GM12878 (cell line): ENCODE measurements at regions not wholly inside any gene's neighbourhood (a gene's known extent, or its start where the extent isn't known, plus 50 kb on each side); places are given as distances from the start of the nearest gene placed in this dataset.

ENCODE experiments used
- ATAC-seq: fragments of 200-7000 bp; cut with Tn5 transposase; 3 replicates; pipeline ENCODE4 v1.9.1; 2020; ENCODE audit warnings: mild to moderate bottlenecking, moderate library complexity
- BruUV-seq: library from RNA; stranded (reverse); fragments of 400-500 nt; replicated peaks from 2 replicates; lab custom pipeline; 2021; lab: Mats Ljungman, UMichigan
- CTCF ChIA-PET: fragments of 300-600 bp; sonication (Branson Sonifier 250); formaldehyde crosslinking; extraction: SDS; loops from one replicate; lab custom pipeline; 2021; ENCODE audit warnings: inconsistent platforms; lab: Yijun Ruan, JAX
- POLR2A ChIA-PET: fragments of 350-600 bp; formaldehyde crosslinking; extraction: SDS; loops from one replicate; lab custom pipeline; 2021; ENCODE audit warnings: inconsistent platforms; lab: Charles Lee
- RAD21 ChIA-PET: fragments of 300-600 bp; sonication (Branson Sonifier 250); formaldehyde crosslinking; loops from one replicate; lab custom pipeline; 2023; ENCODE audit warnings: antibody characterized with exemption; ENCODE audit not compliant: unreplicated experiment; lab: Charles Lee
- SMC1A ChIA-PET: fragments of 300-600 bp; sonication (Branson Sonifier 250); formaldehyde crosslinking; loops from one replicate; lab custom pipeline; 2023; ENCODE audit not compliant: unreplicated experiment, uncharacterized antibody; lab: Charles Lee
- DNase-seq: peaks from one replicate; pipeline ENCODE4 v3.0.0-alpha.2; 2011; ENCODE audit warnings: low read depth, low spot score
- FAIRE-seq: peaks from 3 replicates; lab custom pipeline; 2011; peaks lifted over from hg19 to GRCh38; lab: Jason Lieb, UNC
- H2AFZ ChIP-seq: 2 replicates; pipeline ENCODE4 v1.6.0; 2011; ENCODE audit warnings: low read depth, low read length, control low read depth; ENCODE audit not compliant: control insufficient read depth
- H3K27ac ChIP-seq: 2 replicates; pipeline ENCODE4 v1.5.1; 2011; ENCODE audit warnings: control low read depth; ENCODE audit not compliant: control insufficient read depth, insufficient read depth
- H3K27me3 ChIP-seq, 2 experiments: replicated peaks in 1 of 2; 2 replicates each; pipeline versions ENCODE4 v1.6.0 to v1.6.1; 2011; ENCODE audit warnings: low read length in 1 of 2; ENCODE audit not compliant: control insufficient read depth in 2 of 2, insufficient read depth in 2 of 2
- H3K36me3 ChIP-seq, 2 experiments: 2 replicates each; pipeline ENCODE4 v1.5.1; 2011; ENCODE audit warnings: low read length in 1 of 2; ENCODE audit not compliant: control insufficient read depth in 2 of 2, insufficient read depth in 2 of 2
- H3K4me1 ChIP-seq: 2 replicates; pipeline ENCODE4 v1.6.1; 2011; ENCODE audit warnings: mild to moderate bottlenecking, low read length, moderate library complexity, mixed read lengths; ENCODE audit not compliant: control insufficient read depth, insufficient read depth
- H3K4me2 ChIP-seq: 2 replicates; pipeline ENCODE4 v1.6.0; 2011; ENCODE audit warnings: control low read depth; ENCODE audit not compliant: control insufficient read depth, insufficient read depth
- H3K4me3 ChIP-seq: fragments of 200-600 bp; sonication (generic); 2 replicates; pipeline ENCODE4 v1.5.1; 2016
- H3K79me2 ChIP-seq: 2 replicates; pipeline ENCODE4 v1.6.0; 2011; ENCODE audit warnings: low read length; ENCODE audit not compliant: control insufficient read depth, insufficient read depth
- H3K9ac ChIP-seq: 2 replicates; pipeline ENCODE4 v1.8.0; 2011; ENCODE audit warnings: low read length, control low read depth, mixed read lengths; ENCODE audit not compliant: control insufficient read depth, insufficient read depth
- H3K9me3 ChIP-seq: replicated peaks from 3 replicates; pipeline ENCODE4 v1.5.1; 2011; ENCODE audit warnings: mild to moderate bottlenecking, low read length; ENCODE audit not compliant: control insufficient read depth, insufficient read depth
- H4K20me1 ChIP-seq: 2 replicates; pipeline ENCODE4 v1.6.0; 2011; ENCODE audit not compliant: control insufficient read depth, insufficient read depth
- BCL11A ChIP-seq: IDR thresholded peaks from 2 replicates; pipeline ENCODE4 v1.6.1; 2011; ENCODE audit warnings: low read depth, low read length
- CBX3 ChIP-seq: fragments of 200-600 bp; sonication (generic); IDR thresholded peaks from 2 replicates; pipeline ENCODE4 v1.6.1; 2016; ENCODE audit warnings: low read depth, borderline replicate concordance
- EGR1 ChIP-seq, 2 experiments: IDR thresholded peaks; 1 replicate in 1 of 2; 2 replicates in 1 of 2; pipeline ENCODE4 v1.6.1; 2011 to 2012; ENCODE audit warnings: low read depth in 2 of 2, low read length in 2 of 2, borderline replicate concordance in 1 of 2, mild to moderate bottlenecking in 1 of 2, moderate library complexity in 1 of 2
- EZH2 ChIP-seq: IDR thresholded peaks from 2 replicates; pipeline ENCODE4 v1.6.1; 2012; ENCODE audit warnings: low read depth, mild to moderate bottlenecking, control low read depth, inconsistent platforms, low read length, borderline replicate concordance; ENCODE audit not compliant: control insufficient read depth
- HCFC1 ChIP-seq: fragments of 150-350 bp; IDR thresholded peaks from 2 replicates; pipeline ENCODE4 v1.6.1; 2014; ENCODE audit warnings: low read length
- JUND ChIP-seq: IDR thresholded peaks from 2 replicates; pipeline ENCODE4 v1.6.1; 2012; ENCODE audit warnings: low read depth, mild to moderate bottlenecking, low read length, improper control_type of control experiment, moderate library complexity
- KLF5 ChIP-seq: fragments of 450-650 bp; IDR thresholded peaks from 2 replicates; pipeline ENCODE4 v1.6.1; 2014; ENCODE audit warnings: mild to moderate bottlenecking; ENCODE audit not compliant: partially characterized antibody
- MYC ChIP-seq: IDR thresholded peaks from 2 replicates; pipeline ENCODE4 v1.6.1; 2011; ENCODE audit warnings: mild to moderate bottlenecking, low read length, moderate library complexity, inconsistent platforms; ENCODE audit not compliant: insufficient read depth, insufficient replicate concordance, insufficient read length, severe bottlenecking
- SMARCA5 ChIP-seq: fragments of 450-650 bp; IDR thresholded peaks from 2 replicates; pipeline ENCODE4 v1.6.1; 2017; ENCODE audit warnings: mild to moderate bottlenecking
- SUPT20H ChIP-seq: IDR thresholded peaks from 2 replicates; pipeline ENCODE4 v1.6.1; 2011; ENCODE audit warnings: low read depth, mild to moderate bottlenecking, low read length, moderate library complexity, borderline replicate concordance; ENCODE audit not compliant: control insufficient read depth
- TCF12 ChIP-seq: IDR thresholded peaks from 2 replicates; pipeline ENCODE4 v1.6.1; 2011; ENCODE audit warnings: low read depth, mild to moderate bottlenecking, low read length
- ZSCAN29 ChIP-seq: fragments of 450-650 bp; IDR thresholded peaks from 2 replicates; pipeline ENCODE4 v1.6.1; 2017; ENCODE audit warnings: mild to moderate bottlenecking, moderate library complexity
- ZZZ3 ChIP-seq: IDR thresholded peaks from 2 replicates; pipeline ENCODE4 v1.6.1; 2011; ENCODE audit warnings: low read depth; ENCODE audit not compliant: control insufficient read depth, insufficient read length
- WGBS: methylation state at CpG from one replicate; pipeline ENCODE4 v1.1.6; 2016; ENCODE audit warnings: low lambda C conversion rate; ENCODE audit not compliant: insufficient replicate concordance, insufficient coverage; ENCODE audit errors: missing lambda C conversion rate; 5-methylcytosine and 5-hydroxymethylcytosine counted together
- in situ Hi-C: fragments of 300-500 bp; cut with MboI; formaldehyde crosslinking; loops from 9 replicates; pipeline ENCODE4 v1.14.3; 2018; ENCODE audit warnings: mixed read lengths
- intact Hi-C: fragments of 100-400 bp; cut with micrococcal nuclease; formaldehyde crosslinking; loops from one replicate; pipeline ENCODE4 v1.14.2; 2022; ENCODE audit not compliant: unreplicated experiment
- TF ChIP-seq, protein P1 (sequence below): fragments of 450-650 bp; formaldehyde crosslinking; IDR thresholded peaks from 2 replicates; pipeline ENCODE4 v1.4.0; 2020; ENCODE audit warnings: mild to moderate bottlenecking, moderate library complexity
- TF ChIP-seq, protein P2 (sequence below): IDR thresholded peaks from 2 replicates; pipeline ENCODE4 v1.6.1; 2011; ENCODE audit warnings: mild to moderate bottlenecking, low read depth, low read length, moderate library complexity; ENCODE audit not compliant: insufficient replicate concordance
- TF ChIP-seq, protein P3 (sequence below): fragments of 450-650 bp; IDR thresholded peaks from 2 replicates; pipeline ENCODE4 v1.6.1; 2018; ENCODE audit warnings: borderline replicate concordance, mild to moderate bottlenecking; ENCODE audit not compliant: partially characterized antibody

DNA sequence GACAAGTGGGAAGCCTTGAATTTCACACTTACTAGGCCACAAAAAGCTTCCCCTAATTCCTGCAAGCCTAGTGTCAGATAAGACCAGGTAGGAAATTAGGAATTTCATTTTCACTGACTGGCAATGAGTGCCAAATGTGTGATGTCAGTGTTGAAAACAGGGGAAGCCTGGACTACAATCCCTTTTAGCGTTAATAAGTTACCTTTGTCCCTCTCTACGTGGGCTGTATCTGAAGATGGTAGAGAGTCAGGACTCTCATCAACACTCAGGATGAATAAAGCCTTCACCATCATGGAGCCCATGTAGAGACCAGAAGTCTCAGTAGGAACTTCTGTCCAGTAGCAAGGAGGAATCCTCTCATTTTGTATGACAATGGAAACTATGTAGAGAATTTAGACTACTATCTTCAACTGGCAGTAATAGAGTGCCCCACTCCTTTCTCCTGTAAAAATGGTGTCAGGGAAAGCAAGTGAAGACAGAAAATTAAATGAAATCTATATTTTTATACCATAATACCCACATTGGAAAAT is 324.1 kb upstream of the KLHL1 start:
- 18% methylated on average over 2 of the region's 2 CpGs for WGBS
- no peaks in the 10 kb centered on the region for H3K9me3 ChIP-seq
- no peaks in the 10 kb centered on the region for H3K36me3 ChIP-seq
- intact Hi-C loops (no loop called here), in situ Hi-C loops (no loop called here)
- ChIA-PET SMC1A (no interaction called here), RAD21 (no interaction called here), CTCF (no interaction called here), POLR2A (no interaction called here)
- H3K27ac ChIP-seq: no peak overlapping the region
- no peaks in the 10 kb centered on the region for H3K79me2 ChIP-seq
- H3K4me3 ChIP-seq: no peak overlapping the region
- no peak for FAIRE-seq
- no peak for TF ChIP-seq SUPT20H
- TF ChIP-seq JUND: no peak
- TF ChIP-seq ZZZ3: no peak
- TF ChIP-seq, protein P1, sequence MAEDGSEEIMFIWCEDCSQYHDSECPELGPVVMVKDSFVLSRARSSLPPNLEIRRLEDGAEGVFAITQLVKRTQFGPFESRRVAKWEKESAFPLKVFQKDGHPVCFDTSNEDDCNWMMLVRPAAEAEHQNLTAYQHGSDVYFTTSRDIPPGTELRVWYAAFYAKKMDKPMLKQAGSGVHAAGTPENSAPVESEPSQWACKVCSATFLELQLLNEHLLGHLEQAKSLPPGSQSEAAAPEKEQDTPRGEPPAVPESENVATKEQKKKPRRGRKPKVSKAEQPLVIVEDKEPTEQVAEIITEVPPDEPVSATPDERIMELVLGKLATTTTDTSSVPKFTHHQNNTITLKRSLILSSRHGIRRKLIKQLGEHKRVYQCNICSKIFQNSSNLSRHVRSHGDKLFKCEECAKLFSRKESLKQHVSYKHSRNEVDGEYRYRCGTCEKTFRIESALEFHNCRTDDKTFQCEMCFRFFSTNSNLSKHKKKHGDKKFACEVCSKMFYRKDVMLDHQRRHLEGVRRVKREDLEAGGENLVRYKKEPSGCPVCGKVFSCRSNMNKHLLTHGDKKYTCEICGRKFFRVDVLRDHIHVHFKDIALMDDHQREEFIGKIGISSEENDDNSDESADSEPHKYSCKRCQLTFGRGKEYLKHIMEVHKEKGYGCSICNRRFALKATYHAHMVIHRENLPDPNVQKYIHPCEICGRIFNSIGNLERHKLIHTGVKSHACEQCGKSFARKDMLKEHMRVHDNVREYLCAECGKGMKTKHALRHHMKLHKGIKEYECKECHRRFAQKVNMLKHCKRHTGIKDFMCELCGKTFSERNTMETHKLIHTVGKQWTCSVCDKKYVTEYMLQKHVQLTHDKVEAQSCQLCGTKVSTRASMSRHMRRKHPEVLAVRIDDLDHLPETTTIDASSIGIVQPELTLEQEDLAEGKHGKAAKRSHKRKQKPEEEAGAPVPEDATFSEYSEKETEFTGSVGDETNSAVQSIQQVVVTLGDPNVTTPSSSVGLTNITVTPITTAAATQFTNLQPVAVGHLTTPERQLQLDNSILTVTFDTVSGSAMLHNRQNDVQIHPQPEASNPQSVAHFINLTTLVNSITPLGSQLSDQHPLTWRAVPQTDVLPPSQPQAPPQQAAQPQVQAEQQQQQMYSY (CRISPR knock-in tag): no peak
- TF ChIP-seq TCF12: no peak
- no peak for TF ChIP-seq EZH2
- TF ChIP-seq MYC: no peak
- no peak for TF ChIP-seq SMARCA5
- TF ChIP-seq HCFC1: no peak
- TF ChIP-seq, protein P2, sequence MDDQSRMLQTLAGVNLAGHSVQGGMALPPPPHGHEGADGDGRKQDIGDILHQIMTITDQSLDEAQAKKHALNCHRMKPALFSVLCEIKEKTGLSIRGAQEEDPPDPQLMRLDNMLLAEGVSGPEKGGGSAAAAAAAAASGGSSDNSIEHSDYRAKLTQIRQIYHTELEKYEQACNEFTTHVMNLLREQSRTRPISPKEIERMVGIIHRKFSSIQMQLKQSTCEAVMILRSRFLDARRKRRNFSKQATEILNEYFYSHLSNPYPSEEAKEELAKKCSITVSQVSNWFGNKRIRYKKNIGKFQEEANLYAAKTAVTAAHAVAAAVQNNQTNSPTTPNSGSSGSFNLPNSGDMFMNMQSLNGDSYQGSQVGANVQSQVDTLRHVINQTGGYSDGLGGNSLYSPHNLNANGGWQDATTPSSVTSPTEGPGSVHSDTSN: no peak
- TF ChIP-seq, protein P3, sequence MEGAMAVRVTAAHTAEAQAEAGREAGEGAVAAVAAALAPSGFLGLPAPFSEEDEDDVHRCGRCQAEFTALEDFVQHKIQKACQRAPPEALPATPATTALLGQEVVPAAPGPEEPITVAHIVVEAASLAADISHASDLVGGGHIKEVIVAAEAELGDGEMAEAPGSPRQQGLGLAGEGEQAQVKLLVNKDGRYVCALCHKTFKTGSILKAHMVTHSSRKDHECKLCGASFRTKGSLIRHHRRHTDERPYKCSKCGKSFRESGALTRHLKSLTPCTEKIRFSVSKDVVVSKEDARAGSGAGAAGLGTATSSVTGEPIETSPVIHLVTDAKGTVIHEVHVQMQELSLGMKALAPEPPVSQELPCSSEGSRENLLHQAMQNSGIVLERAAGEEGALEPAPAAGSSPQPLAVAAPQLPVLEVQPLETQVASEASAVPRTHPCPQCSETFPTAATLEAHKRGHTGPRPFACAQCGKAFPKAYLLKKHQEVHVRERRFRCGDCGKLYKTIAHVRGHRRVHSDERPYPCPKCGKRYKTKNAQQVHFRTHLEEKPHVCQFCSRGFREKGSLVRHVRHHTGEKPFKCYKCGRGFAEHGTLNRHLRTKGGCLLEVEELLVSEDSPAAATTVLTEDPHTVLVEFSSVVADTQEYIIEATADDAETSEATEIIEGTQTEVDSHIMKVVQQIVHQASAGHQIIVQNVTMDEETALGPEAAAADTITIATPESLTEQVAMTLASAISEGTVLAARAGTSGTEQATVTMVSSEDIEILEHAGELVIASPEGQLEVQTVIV: no peak
- TF ChIP-seq KLF5: no peak
- TF ChIP-seq BCL11A: no peak
- no peak for TF ChIP-seq EGR1 (IDR thresholded peaks at IDR 0.05; ENCODE audit: borderline replicate concordance in 1 of 2, low read depth in 2 of 2, low read length in 2 of 2)
- no peak for TF ChIP-seq CBX3
- TF ChIP-seq ZSCAN29: no peak
- no peak overlapping the region for H2AFZ ChIP-seq
- H3K4me1 ChIP-seq: no peaks in the 10 kb centered on the region
- H3K4me2 ChIP-seq: no peak overlapping the region
- no peak for DNase-seq
- ATAC-seq: no peak
- H3K27me3 ChIP-seq: no peaks in the 10 kb centered on the region
- no peak overlapping the region for H3K9ac ChIP-seq
- BruUV-seq: no TSS peak
- H4K20me1 ChIP-seq: no peaks in the 10 kb centered on the region
